PC-9 (cell line): ENCODE measurements at regions not wholly inside any gene's neighbourhood (a gene's known extent, or its start where the extent isn't known, plus 50 kb on each side); places are given as distances from the start of the nearest gene placed in this dataset.

ENCODE experiments used
- BruUV-seq: library from RNA; stranded (reverse); fragments of 400-500 nt; replicated peaks from 2 replicates; lab custom pipeline; 2021; lab: Mats Ljungman, UMichigan
- CTCF ChIA-PET: fragments of 300-600 bp; sonication (Branson Sonifier 250); formaldehyde crosslinking; loops from one replicate; lab custom pipeline; 2022; ENCODE audit warnings: antibody characterized with exemption; lab: Charles Lee
- POLR2A ChIA-PET: fragments of 300-600 bp; sonication (Branson Sonifier 250); formaldehyde crosslinking; loops from one replicate; lab custom pipeline; 2022; ENCODE audit warnings: antibody characterized with exemption; ENCODE audit not compliant: unreplicated experiment; lab: Charles Lee
- DNase-seq, 2 experiments: peaks; one replicate each; pipeline versions ENCODE4 v3.0.0 to v3.0.0-alpha.2; 2015 to 2022; ENCODE audit warnings: mixed read lengths in 1 of 2
- H2AFZ ChIP-seq: fragments of 200-600 bp; sonication (generic); 2 replicates; pipeline ENCODE4 v1.8.1; 2017; ENCODE audit warnings: antibody characterized with exemption
- H3F3A ChIP-seq: fragments of 200-600 bp; sonication (generic); 2 replicates; pipeline ENCODE4 v1.8.1; 2017; ENCODE audit warnings: antibody characterized with exemption, mild to moderate bottlenecking, low read depth; ENCODE audit not compliant: insufficient read depth
- H3K27ac ChIP-seq: fragments of 200-600 bp; sonication (generic); 2 replicates; pipeline ENCODE4 v1.6.1; 2016; ENCODE audit warnings: mixed run types
- H3K27me3 ChIP-seq: fragments of 200-600 bp; sonication (generic); 2 replicates; pipeline ENCODE4 v1.6.1; 2016; ENCODE audit warnings: low read depth, mixed run types; ENCODE audit not compliant: insufficient read depth
- H3K36me3 ChIP-seq: fragments of 200-600 bp; sonication (generic); 2 replicates; pipeline ENCODE4 v1.6.1; 2016; ENCODE audit warnings: low read depth, mixed run types
- H3K4me1 ChIP-seq: fragments of 200-600 bp; sonication (generic); replicated peaks from 2 replicates; pipeline ENCODE4 v1.6.1; 2016; ENCODE audit warnings: mixed run types; ENCODE audit not compliant: insufficient read depth
- H3K4me2 ChIP-seq: fragments of 200-600 bp; sonication (generic); 2 replicates; pipeline ENCODE4 v1.6.1; 2017; ENCODE audit warnings: mixed run types
- H3K4me3 ChIP-seq: fragments of 200-600 bp; sonication (generic); 2 replicates; pipeline ENCODE4 v1.6.1; 2016; ENCODE audit warnings: mixed run types
- H3K79me2 ChIP-seq: fragments of 200-600 bp; sonication (generic); 2 replicates; pipeline ENCODE4 v1.6.1; 2017; ENCODE audit warnings: low read depth, mixed run types
- H3K9me2 ChIP-seq: fragments of 200-600 bp; sonication (generic); 2 replicates; pipeline ENCODE4 v1.8.1; 2017; ENCODE audit warnings: mild to moderate bottlenecking; ENCODE audit not compliant: insufficient read depth
- H3K9me3 ChIP-seq: fragments of 200-600 bp; sonication (generic); 2 replicates; pipeline ENCODE4 v1.8.1; 2016; ENCODE audit warnings: low read depth; ENCODE audit not compliant: insufficient read depth
- H4K20me1 ChIP-seq: fragments of 200-600 bp; sonication (generic); 2 replicates; pipeline ENCODE4 v1.8.1; 2017; ENCODE audit not compliant: insufficient read depth
- CTCF ChIP-seq: fragments of 200-600 bp; sonication (generic); conservative IDR thresholded peaks from 2 replicates; pipeline ENCODE4 v1.6.1; 2017; ENCODE audit warnings: mixed run types, antibody characterized with exemption, mild to moderate bottlenecking, moderate library complexity
- EZH2 ChIP-seq: fragments of 200-600 bp; sonication (generic); IDR thresholded peaks from 2 replicates; pipeline ENCODE4 v1.8.0; 2017; ENCODE audit warnings: antibody characterized with exemption, low read depth
- intact Hi-C: fragments of 100-400 bp; cut with micrococcal nuclease; formaldehyde crosslinking; loops from one replicate; pipeline ENCODE4 v1.10.0; 2022; ENCODE audit not compliant: unreplicated experiment

GRCh38 chr1:245091171-245091621, 63.6 kb upstream of the KIF26B start:
- no peaks in the 10 kb centered on the region for H3F3A ChIP-seq
- H3K4me2 ChIP-seq, result no peak overlapping the region
- H3K27me3 ChIP-seq, result peaks cover 45% of the 10 kb centered on the region
- DNase-seq, result no peak
- POLR2A ChIA-PET, result no interaction called here
- no peaks in the 10 kb centered on the region for H4K20me1 ChIP-seq
- no peaks in the 10 kb centered on the region for H3K79me2 ChIP-seq
- H3K4me1 ChIP-seq, result no peaks in the 10 kb centered on the region
- no peak overlapping the region for H2AFZ ChIP-seq
- no peaks in the 10 kb centered on the region for H3K36me3 ChIP-seq
- peak overlapping the region; percentile 31 for H3K27ac ChIP-seq
- H3K9me3 ChIP-seq, result no peaks in the 10 kb centered on the region
- no peak for TF ChIP-seq CTCF
- no peak for TF ChIP-seq EZH2
- intact Hi-C loops, result no loop called here
- no peaks in the 10 kb centered on the region for H3K9me2 ChIP-seq
- CTCF ChIA-PET, result interaction anchor here (0.6 kb wide), 1 partner anchor 7 kb away, joined by 23 read pairs; no protein-coding TSS in a partner anchor
- BruUV-seq, result no TSS peak
- H3K4me3 ChIP-seq, result no peak overlapping the region

- H2AFZ ChIP-seq, result no peak overlapping the region
- intact Hi-C loops, result no loop called here
- H3K27me3 ChIP-seq, result peaks cover 39% of the 10 kb centered on the region
- H3K79me2 ChIP-seq, result no peaks in the 10 kb centered on the region
- H3K27ac ChIP-seq, result no peak overlapping the region
- peak in 1 of 2 experiments; percentile 28 for DNase-seq
- no peaks in the 10 kb centered on the region for H4K20me1 ChIP-seq
- H3F3A ChIP-seq, result no peaks in the 10 kb centered on the region
- no TSS peak for BruUV-seq
- no peaks in the 10 kb centered on the region for H3K9me3 ChIP-seq
- no peak overlapping the region for H3K4me2 ChIP-seq
- no peak overlapping the region for H3K4me3 ChIP-seq
- ChIA-PET POLR2A (no interaction called here), CTCF (no interaction called here)
- no peaks in the 10 kb centered on the region for H3K36me3 ChIP-seq
- TF ChIP-seq EZH2, result no peak
- no peak for TF ChIP-seq CTCF
- no peaks in the 10 kb centered on the region for H3K4me1 ChIP-seq
- H3K9me2 ChIP-seq, result no peaks in the 10 kb centered on the region
These were observed 64.2 kb upstream of the KIF26B start for GRCh38 chr1:245090491-245091090.

DNA sequence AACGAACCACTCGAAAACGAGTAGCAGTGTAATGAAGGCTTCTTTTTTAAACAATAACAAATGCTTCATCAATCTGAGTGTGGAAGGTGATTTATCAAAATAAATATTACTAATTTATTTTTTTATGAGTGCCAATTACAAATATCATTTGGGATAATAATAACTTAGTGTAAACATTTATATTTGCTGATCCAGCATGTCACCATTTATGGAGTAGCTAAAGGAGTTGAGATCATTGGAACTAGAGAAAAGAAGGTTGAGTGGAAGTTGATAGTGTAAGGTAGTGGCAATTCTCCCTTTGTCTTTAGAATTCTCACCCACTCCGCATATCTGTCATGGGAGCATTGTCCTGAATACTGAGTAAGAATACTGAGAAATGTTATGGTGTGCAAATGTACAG, 67.1 kb upstream of the KIF26B start:
- POLR2A ChIA-PET, result no interaction called here
- no peak for DNase-seq
- no peaks in the 10 kb centered on the region for H3K9me2 ChIP-seq
- no peaks in the 10 kb centered on the region for H4K20me1 ChIP-seq
- no TSS peak for BruUV-seq
- CTCF ChIA-PET, result no interaction called here
- TF ChIP-seq CTCF (no peak), EZH2 (no peak)
- no peak overlapping the region for H3K4me3 ChIP-seq
- no peaks in the 10 kb centered on the region for H3K79me2 ChIP-seq
- intact Hi-C loops, result no loop called here
- H3K4me2 ChIP-seq, result no peak overlapping the region
- no peaks in the 10 kb centered on the region for H3F3A ChIP-seq
- H3K36me3 ChIP-seq, result no peaks in the 10 kb centered on the region
- H3K9me3 ChIP-seq, result no peaks in the 10 kb centered on the region
- no peak overlapping the region for H3K27ac ChIP-seq
- no peak overlapping the region for H2AFZ ChIP-seq
- H3K27me3 ChIP-seq, result peaks cover 33% of the 10 kb centered on the region
- no peaks in the 10 kb centered on the region for H3K4me1 ChIP-seq
